ENCODE measurements at regions not wholly inside any gene's neighbourhood (a gene's known extent, or its start where the extent isn't known, plus 50 kb on each side); places are given as distances from the start of the nearest gene placed in this dataset.

- intact Hi-C loops (cut with micrococcal nuclease) = no loop called here
- Histone ChIP-seq H3K9me3 (replicated peaks; ENCODE audit: control insufficient read depth, insufficient read depth, low read length) (no peaks in the 10 kb centered on the region), H3K4me1 (ENCODE audit: control insufficient read depth, extremely low read depth, insufficient read depth, low read length) (no peaks in the 10 kb centered on the region), H3K9ac (replicated peaks; ENCODE audit: extremely low read depth, insufficient read depth, low read length) (no peak overlapping the region), H3K36me3 (ENCODE audit: control insufficient read depth in 2 of 2, extremely low read depth in 1 of 2, insufficient read depth in 2 of 2, low read length in 2 of 2) (no peaks in the 10 kb centered on the region), H4K20me1 (replicated peaks; ENCODE audit: control insufficient read depth, extremely low read depth, insufficient read depth, low read length) (no peaks in the 10 kb centered on the region), H3K4me3 (replicated peaks in 1 of 3; ENCODE audit: insufficient read depth in 1 of 3, low read depth in 1 of 3, low read length in 3 of 3) (no peak overlapping the region), H3K4me2 (ENCODE audit: insufficient read depth, low read length) (no peak overlapping the region), H3K27me3 (ENCODE audit: control insufficient read depth in 2 of 2, insufficient read depth in 2 of 2, low read length in 2 of 2) (no peaks in the 10 kb centered on the region), H3K79me2 (ENCODE audit: control insufficient read depth, insufficient read depth, low read length) (no peaks in the 10 kb centered on the region), H2AFZ (ENCODE audit: low read depth, low read length) (no peak overlapping the region), H3K9me1 (replicated peaks; ENCODE audit: control insufficient read depth, extremely low read depth, insufficient read depth, low read length) (no peaks in the 10 kb centered on the region), H3K27ac (ENCODE audit: insufficient read depth, low read depth, low read length) (no peak overlapping the region)
- dilution Hi-C loops (cut with MboI; ENCODE audit: extremely low pct_ligation_motif_present, low sequenced_read_pairs) = no loop called here
- BruUV-seq (replicated peaks) = no TSS peak
- ChIA-PET POLR2A (no interaction called here), CTCF (interaction anchor here (1.4 kb wide), 1 partner anchor 985 kb away, joined by 3 read pairs; no protein-coding TSS in a partner anchor)
- no peak for TF ChIP-seq FOS (IDR thresholded peaks at IDR 0.05; ENCODE audit: borderline replicate concordance, insufficient read depth, low read length)
- no peak for TF ChIP-seq POLR2AphosphoS5 (IDR thresholded peaks at IDR 0.05; ENCODE audit: insufficient read depth, low read depth, low read length)
- no peak for TF ChIP-seq GATA2 (IDR thresholded peaks at IDR 0.05; ENCODE audit: insufficient read depth, insufficient read length, low read depth, low read length)
- TF ChIP-seq, protein P1, sequence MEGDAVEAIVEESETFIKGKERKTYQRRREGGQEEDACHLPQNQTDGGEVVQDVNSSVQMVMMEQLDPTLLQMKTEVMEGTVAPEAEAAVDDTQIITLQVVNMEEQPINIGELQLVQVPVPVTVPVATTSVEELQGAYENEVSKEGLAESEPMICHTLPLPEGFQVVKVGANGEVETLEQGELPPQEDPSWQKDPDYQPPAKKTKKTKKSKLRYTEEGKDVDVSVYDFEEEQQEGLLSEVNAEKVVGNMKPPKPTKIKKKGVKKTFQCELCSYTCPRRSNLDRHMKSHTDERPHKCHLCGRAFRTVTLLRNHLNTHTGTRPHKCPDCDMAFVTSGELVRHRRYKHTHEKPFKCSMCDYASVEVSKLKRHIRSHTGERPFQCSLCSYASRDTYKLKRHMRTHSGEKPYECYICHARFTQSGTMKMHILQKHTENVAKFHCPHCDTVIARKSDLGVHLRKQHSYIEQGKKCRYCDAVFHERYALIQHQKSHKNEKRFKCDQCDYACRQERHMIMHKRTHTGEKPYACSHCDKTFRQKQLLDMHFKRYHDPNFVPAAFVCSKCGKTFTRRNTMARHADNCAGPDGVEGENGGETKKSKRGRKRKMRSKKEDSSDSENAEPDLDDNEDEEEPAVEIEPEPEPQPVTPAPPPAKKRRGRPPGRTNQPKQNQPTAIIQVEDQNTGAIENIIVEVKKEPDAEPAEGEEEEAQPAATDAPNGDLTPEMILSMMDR (IDR thresholded peaks at IDR 0.05; ENCODE audit: extremely low read depth in 1 of 2, insufficient read depth in 1 of 2, low read depth in 1 of 2, low read length in 2 of 2) = no peak
- no peak for TF ChIP-seq POLR2A (IDR thresholded peaks at IDR 0.05; ENCODE audit: low read depth, low read length)
- no peak for TF ChIP-seq EZH2 (IDR thresholded peaks at IDR 0.05; ENCODE audit: borderline replicate concordance, low read depth, low read length, severe bottlenecking)
- DNase-seq (ENCODE audit: low read depth, low spot score) = no peak
- no peak for FAIRE-seq
Measured at GRCh38 chr13:107170270-107170931, 602.5 kb upstream of the ARGLU1 start.
